GM06990 (cell line): ENCODE measurements at regions not wholly inside any gene's neighbourhood (a gene's known extent, or its start where the extent isn't known, plus 50 kb on each side); places are given as distances from the start of the nearest gene placed in this dataset.

ENCODE experiments used
- DNase-seq: peaks from one replicate; pipeline ENCODE4 v3.0.0-alpha.2; 2011; ENCODE audit not compliant: insufficient read length; ENCODE audit errors: extremely low read depth
- H3K27me3 ChIP-seq: replicated peaks from 2 replicates; pipeline ENCODE4 v1.6.0; 2011; ENCODE audit warnings: low read length; ENCODE audit not compliant: control insufficient read depth, insufficient read depth
- H3K36me3 ChIP-seq: 2 replicates; pipeline ENCODE4 v1.5.1; 2011; ENCODE audit warnings: low read length; ENCODE audit not compliant: control insufficient read depth, insufficient read depth
- H3K4me3 ChIP-seq: replicated peaks from 2 replicates; pipeline ENCODE4 v1.5.1; 2011; ENCODE audit warnings: low read depth, mild to moderate bottlenecking, control low read depth, low read length
- TF ChIP-seq, protein P1 (sequence below): IDR thresholded peaks from 2 replicates; pipeline ENCODE4 v1.5.1; 2011; ENCODE audit warnings: low read length, control low read depth, mild to moderate bottlenecking, inconsistent platforms; ENCODE audit not compliant: insufficient read depth, poor library complexity, severe bottlenecking

DNA sequence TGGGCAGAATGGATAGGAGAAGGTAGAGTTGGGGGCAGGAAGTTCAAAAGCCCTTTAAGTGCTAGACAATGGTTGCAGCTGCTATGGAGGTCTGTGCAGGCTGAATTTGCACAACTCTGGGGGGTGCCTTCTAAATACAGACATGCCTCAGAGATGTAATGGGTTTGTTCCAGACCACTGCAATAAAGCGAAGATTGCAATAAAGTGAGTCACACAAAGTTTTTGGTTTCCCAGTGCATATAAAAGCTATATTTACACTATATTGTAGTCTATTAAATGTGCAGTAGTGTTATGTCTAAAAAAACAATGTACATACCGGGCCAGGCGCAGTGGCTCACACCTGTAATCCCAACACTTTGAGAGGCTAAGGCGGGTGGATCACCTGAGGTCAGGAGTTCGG, 60.5 kb upstream of the MYOCD start:
- Histone ChIP-seq H3K4me3 (no peak overlapping the region), H3K36me3 (no peaks in the 10 kb centered on the region), H3K27me3 (no peaks in the 10 kb centered on the region)
- no peak for DNase-seq
- TF ChIP-seq, protein P1, sequence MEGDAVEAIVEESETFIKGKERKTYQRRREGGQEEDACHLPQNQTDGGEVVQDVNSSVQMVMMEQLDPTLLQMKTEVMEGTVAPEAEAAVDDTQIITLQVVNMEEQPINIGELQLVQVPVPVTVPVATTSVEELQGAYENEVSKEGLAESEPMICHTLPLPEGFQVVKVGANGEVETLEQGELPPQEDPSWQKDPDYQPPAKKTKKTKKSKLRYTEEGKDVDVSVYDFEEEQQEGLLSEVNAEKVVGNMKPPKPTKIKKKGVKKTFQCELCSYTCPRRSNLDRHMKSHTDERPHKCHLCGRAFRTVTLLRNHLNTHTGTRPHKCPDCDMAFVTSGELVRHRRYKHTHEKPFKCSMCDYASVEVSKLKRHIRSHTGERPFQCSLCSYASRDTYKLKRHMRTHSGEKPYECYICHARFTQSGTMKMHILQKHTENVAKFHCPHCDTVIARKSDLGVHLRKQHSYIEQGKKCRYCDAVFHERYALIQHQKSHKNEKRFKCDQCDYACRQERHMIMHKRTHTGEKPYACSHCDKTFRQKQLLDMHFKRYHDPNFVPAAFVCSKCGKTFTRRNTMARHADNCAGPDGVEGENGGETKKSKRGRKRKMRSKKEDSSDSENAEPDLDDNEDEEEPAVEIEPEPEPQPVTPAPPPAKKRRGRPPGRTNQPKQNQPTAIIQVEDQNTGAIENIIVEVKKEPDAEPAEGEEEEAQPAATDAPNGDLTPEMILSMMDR = no peak

DNA sequence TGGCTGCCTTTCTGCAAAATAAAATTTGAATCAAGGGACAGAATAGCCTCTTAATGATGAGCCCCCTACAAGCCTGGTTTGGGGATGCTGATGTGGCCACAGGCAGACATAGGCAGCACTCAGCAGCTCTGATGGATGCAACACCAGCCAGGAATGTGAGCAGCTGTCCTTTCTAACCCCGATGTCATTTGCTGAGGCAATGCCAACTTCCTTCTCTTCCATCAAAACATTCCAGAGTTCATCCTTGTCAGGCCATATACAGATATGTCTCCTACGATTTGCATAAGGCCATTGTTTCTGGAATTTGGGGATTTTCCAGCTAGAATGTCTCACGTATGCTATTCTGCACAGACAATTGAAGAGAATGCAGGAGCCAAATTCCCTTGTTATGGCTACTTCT, 52.1 kb upstream of the MYOCD start:
- TF ChIP-seq, protein P1 = no peak

More for the DNA sequence above, 52.1 kb upstream of the MYOCD start:
- no peak for DNase-seq
- no peak overlapping the region for H3K4me3 ChIP-seq
- no peaks in the 10 kb centered on the region; the same call in 1 of the 2 replicates for H3K27me3 ChIP-seq
- H3K36me3 ChIP-seq = no peaks in the 10 kb centered on the region
